GM18858 (cell line): ENCODE measurements at regions not wholly inside any gene's neighbourhood (a gene's known extent, or its start where the extent isn't known, plus 50 kb on each side); places are given as distances from the start of the nearest gene placed in this dataset.

Source experiments
- ATAC-seq: cut with Tn5 transposase; IDR thresholded peaks from one replicate; pipeline ENCODE4 v1.9.1; 2021; ENCODE audit not compliant: unreplicated experiment

- ATAC-seq, result no peak
Observed at GRCh38 chr14:97458661-97459579, 661.7 kb downstream of the VRK1 start.

DNA sequence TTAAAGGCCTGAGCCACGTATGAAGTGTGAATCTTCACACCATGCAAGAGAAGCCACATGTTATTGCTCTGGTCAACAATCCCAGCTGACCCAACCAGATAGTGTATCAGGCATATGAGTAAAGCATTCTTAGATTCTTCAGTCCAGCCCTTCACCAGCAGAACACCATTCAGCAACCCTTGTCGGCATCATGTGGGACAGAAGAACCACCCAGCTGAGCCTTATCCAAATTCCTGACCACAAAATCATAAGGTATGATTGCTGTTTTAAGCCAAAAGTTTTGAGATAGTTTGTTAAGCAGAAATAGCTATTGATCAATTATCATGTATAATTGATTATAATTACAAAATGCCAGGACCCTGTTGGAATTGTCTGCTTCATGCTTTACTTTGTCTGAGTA is 664.9 kb downstream of the VRK1 start:
- no peak for ATAC-seq

DNA sequence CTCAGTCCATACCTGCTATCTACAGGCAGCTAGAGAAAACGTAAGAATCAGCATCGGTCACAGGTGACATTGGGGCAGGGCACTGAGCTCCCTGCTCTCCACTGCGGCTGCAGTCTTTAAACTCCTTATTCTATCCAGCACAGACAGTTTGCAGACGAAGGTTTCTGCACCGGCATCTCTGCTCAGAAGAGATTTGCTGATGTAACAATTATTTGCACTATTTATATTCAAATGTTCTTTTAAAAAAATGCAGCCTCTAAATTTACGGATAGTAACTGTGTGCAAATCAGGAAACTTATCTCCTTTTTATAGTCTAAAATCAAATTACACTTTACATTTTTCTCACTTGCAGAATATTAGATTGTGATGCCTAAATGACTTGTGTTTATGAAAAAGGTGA is 671.0 kb downstream of the VRK1 start:
- no peak for ATAC-seq

- ATAC-seq, result no peak
Observed at GRCh38 chr14:97477353-97477752, 680.2 kb downstream of the VRK1 start.

DNA sequence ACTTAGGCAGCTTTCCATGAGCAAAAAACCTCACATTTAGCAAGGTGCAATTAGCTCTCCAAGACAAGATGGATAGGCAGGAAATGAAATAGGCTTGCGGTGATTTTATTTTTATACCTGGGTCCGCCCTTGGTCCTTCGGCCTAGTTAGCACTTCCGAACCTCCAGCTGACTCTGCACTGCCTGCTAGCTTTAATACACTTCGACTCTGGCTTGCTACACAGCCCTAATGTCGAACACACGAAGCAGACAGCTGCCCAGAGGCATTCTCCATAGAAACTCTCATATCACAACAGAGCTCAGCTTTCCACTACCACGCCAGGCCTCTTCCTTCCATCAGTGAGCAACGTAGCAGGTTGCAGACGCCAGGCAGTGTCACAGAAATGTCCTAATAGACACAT is 688.0 kb downstream of the VRK1 start:
- no peak for ATAC-seq

DNA sequence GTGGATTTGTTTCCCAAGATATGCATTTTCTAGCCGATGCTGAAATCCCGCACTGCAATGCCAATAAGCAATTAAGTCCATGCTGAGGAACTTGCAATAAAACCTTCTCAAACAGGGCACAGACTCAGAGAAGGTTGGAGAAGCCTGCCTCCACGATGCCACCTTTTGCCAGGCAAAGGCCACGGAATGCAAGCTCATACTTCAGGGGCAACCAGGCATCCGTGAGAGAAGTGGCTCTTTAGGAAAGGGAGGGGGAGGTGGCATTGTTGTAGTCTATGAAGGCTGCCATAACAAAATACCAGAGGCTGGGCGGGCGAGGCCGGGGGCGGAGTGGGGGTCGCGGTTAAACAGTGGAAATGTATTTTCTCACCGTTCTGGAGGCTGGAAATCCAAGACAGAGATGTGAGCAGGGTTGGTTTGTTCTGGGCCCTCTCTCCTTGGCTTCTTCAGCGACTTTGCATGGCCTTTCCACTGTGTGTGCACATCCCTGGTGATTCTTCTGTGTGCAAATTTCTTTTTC is 689.5 kb downstream of the VRK1 start:
- no peak for ATAC-seq

GRCh38 chr14:97489750-97490149 is 692.6 kb downstream of the VRK1 start:
- no peak for ATAC-seq

GRCh38 chr14:97490521-97491070 is 693.4 kb downstream of the VRK1 start:
- ATAC-seq, result no peak

DNA sequence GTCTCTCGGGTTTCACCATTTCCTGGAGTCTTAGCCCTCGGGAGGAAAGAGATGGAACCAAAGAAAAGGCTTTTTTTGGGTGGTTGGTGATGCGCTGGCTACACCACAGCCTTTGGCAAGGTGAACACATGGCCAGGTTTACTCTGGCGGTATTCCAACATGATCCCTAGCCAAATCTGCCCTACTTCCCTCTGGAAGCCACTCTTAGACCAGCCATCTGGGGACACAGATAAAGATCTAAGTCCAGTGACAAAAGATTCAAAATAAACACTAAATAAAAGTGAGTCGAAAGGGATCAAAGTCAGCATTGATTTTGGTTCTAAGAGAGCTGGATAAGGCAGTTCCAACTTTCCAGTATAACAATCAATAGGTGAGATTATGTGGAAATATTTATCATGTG is 694.5 kb downstream of the VRK1 start:
- ATAC-seq, result no peak

DNA sequence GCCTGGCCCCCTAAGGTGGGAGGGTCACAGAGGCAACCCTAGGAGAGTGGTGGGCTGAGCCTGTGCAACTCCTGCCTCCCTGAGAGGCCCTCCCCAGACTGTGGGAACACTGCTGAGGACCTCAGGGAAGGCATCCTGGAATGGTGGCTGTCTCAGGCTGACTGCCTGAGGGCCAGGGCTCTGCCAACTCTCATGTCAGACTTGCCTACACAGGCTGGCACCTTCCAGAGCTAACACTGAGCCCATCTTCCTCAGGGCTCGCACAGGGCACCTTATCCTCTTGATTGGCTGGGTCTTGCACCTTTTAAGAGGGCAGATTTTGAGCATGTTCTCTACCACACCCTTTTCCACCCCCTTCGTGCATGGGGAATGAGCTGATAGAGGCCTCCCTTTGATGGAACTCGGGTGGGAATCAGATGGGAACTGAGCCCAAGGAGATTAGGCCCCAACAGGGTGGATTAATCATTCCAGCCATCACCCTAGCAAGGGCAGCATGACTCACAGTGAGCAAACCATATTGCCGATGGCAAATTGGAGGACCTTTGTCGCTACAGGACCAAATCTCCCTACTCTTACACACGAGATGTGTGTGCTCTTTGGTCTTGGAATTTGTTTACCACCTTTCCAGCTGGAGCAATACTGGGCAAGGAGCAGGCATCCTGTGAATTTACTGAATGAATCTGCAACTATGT is 702.8 kb downstream of the VRK1 start:
- no peak for ATAC-seq

- ATAC-seq, result no peak
Observed at GRCh38 chr14:97506626-97507025, 709.4 kb downstream of the VRK1 start.

GRCh38 chr14:97513891-97514290 is 716.7 kb downstream of the VRK1 start:
- ATAC-seq, result no peak

GRCh38 chr14:97517566-97518234 is 720.5 kb downstream of the VRK1 start:
- ATAC-seq, result no peak

- no peak for ATAC-seq
Observed at GRCh38 chr14:97523936-97524335, 726.8 kb downstream of the VRK1 start.

DNA sequence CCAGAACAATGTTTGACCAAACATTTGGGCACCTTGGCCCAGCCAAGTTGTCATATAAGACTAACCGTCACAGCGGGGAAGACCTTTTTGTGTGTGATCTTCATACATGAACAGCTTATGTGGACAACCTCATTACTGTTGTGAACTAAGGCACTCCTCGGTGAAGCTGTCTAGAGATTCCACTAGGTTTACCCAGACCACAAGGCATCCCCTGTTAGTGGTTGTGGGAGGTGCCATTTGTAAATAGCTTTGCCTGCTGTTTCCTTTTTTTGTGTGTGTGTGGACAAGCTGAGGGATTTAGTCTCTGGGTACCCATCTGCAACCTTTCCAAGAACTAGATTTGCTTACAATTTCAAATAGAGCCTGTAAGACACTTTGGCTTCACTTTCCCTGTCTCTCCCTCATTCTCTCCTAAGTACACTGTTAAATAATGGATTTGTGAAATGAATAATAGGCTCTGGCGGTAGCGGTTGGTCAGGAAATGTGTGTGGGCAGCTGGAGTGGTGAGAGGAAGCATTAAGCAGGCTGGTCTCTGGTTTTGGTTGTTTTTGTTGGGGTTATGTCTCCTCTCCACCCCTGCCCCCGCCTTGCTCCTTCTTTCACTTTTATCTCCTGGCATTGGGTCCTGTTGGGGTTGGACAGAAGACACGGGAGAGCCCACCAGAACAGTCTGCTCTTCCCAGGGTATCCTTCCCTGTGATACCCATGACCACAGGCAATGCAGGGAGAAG is 727.6 kb downstream of the VRK1 start:
- no peak for ATAC-seq

GRCh38 chr14:97527993-97528392 is 730.8 kb downstream of the VRK1 start:
- no peak for ATAC-seq

DNA sequence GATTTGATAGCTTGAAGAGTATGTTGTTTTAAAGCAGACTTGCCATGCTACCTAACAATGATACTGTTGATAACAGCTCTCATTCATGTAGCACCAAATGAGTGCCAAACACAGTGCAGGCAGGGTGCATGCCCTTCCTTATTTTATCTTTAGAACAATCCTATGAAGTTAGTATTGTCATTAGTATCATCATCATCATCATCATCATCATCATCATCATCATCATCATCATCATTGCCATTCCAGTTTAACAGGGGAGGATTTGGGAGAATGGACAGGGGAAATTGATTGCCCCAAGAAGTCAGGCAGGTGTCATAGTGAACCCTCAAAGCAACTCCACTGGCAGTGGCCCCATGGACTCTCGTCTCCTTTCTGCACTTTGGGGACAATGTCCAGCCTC is 734.9 kb downstream of the VRK1 start:
- ATAC-seq, result no peak

- no peak for ATAC-seq
Observed at GRCh38 chr14:97536421-97536820, 739.2 kb downstream of the VRK1 start.

GRCh38 chr14:97538749-97539410 is 741.7 kb downstream of the VRK1 start:
- ATAC-seq, result no peak

- no peak for ATAC-seq
Observed at GRCh38 chr14:97539411-97539795, 742.2 kb downstream of the VRK1 start.
